HPDE6-E6E7 (cell line): ENCODE measurements at regions not wholly inside any gene's neighbourhood (a gene's known extent, or its start where the extent isn't known, plus 50 kb on each side); places are given as distances from the start of the nearest gene placed in this dataset.

Source experiments
- DNase-seq: peaks from one replicate; pipeline ENCODE4 v3.0.0; 2011; ENCODE audit warnings: missing footprints; ENCODE audit errors: extremely low spot score

DNA sequence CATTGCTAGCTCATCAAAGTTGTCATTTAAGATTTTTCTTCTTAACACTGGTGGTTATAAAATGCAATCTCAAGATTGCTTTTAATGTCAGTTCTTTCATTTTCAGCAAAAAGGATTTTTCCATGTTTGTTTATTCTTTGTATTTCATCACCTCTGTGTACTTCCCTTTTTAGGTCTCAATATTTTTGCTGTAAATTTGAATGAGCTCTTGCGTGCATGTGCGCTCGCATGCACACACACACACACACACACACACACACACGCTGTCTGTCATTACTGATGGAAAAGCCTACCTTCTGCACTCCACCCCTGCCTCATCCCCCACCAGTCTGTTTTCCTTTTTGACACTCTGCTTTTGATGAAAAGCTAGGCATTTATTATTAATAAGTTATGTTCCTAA, 85.3 kb upstream of the FYN start:
- DNase-seq = no peak

DNA sequence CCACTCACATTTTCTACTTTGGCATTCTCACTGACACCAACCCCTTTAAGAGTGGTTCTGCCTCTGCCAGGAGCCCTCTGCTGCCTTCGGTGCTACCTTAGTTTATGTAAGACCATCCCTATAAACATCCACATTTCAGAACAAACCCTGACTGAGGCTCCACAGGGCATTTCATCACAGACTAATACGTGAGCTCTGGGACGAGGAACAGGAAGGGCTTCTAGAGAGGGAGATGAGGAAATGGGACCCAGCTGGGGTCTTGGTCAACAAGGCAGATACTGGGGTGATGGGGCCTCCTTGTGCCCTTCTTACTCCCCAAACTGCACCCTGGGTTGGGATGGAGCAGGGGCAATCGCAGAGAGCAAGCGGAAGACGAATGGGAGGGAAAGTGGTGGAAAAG, 86.5 kb upstream of the FYN start:
- DNase-seq = no peak

DNA sequence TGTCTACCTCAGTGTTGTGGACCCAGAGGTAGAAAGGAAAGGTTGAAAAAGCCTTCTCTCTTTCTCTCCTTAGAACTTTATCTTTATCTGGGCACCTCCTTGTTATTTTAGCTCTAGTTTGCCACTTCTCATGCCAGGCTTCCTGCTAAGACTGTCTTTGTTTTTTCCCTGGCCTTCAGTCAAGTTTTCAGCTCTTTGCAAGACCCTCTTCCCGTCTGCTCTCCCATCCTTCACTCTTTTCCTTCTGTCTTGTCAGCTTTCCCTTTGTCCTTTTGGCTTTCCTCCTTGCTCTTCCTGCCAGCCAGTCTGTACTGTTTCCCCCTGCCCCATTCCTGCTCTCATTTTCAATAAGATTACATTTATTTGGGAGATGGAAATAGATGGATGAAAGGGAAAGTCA, 86.8 kb upstream of the CCN6 start:
- DNase-seq = no peak

DNA sequence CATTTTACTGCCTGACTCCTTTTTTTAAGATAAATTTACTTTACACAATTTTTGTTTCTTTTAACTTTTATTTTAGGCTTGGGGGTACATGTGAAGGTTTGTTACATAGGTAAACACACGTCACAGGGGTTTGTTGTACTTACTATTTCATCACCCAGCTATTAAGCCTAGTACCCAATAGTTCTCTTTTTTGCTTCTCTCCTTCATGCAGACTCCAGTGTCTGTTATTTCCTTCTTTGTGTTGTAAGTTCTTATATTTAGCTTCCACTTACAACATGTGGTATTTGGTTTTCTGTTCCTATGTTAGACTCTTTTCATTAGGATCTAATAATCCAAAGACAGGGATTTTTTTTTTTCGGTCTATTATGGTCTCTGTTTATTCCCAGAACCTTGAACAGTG, 83.5 kb upstream of the CCN6 start:
- DNase-seq = no peak

DNA sequence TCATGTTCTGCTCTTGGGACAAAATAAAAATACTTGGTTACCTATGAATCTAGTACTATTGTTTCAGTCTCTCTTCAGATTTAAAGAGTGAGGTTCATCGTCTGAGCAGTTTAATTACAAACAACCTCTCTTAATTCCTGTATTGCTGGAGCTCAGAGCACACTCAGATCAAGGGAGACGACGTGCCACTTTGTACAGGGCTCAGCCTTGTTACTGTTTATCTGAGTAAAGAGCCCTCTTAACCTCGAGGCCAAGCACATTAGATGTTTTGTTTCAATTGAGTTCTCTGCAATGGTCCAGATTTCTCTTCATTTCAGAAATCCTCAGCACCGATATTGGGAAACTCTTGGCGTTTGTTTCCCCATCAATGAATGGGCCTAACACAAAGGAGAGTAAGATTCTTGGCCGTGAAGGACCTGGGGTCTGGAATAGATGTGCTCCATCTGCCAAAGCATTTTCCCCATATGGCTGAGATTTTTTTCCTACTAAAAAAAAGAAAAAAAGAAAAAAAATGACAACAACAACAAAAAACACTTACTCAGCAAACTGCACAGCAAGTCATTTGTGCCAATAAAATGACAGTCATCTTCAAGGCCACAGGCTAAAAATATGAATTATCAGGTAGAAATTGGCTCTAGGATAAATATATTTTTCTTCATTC, 82.6 kb upstream of the CCN6 start:
- DNase-seq = no peak

DNA sequence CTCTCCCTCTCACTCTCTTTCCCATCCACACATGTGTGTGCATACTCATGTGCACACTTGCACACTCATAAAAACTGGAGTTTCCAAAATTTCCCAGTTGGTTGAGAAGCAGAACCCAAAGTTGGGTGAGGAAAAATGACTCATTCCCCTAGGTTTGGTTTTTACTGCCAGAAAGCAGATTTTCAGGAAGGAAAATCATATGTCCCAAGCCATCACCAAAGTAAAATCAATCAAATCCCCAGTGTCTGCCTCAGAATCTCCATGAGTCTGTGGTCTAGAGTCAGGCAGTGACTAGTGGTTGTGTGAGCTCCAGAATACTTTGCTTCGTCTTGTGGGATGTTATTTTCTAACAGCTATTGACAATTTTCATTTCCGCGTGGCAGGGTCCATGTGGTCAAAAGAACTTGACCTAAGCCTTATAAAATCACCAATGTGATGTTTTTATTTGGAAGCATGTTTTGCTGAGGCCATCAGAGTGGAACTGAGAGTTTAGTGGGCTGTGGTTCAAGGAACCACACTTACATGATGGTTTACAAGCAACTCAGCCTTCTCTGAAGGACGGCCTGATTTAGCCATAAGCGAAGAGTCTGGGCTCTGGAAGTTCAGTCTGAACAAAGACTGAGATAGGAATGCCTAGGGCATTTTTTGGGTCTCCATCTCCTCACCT, 81.9 kb upstream of the CCN6 start:
- DNase-seq = no peak

DNA sequence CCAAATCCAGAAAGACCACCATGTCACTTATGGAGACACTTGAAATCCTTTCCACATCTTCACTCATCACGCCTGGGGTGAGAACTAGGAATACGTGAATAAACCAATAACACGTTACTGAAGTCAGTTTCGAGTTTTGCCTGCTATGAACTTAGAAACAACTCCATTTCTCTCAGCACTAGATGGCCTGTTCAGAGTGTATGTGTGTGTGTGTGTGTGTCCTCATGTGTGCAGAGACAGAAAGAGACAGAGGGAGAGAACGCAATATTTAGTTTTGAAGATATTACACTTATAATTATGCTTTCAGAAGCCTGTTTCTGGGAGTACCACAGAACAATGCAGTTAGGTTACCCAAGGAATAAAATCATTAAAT, 81.2 kb upstream of the CCN6 start:
- no peak for DNase-seq

DNA sequence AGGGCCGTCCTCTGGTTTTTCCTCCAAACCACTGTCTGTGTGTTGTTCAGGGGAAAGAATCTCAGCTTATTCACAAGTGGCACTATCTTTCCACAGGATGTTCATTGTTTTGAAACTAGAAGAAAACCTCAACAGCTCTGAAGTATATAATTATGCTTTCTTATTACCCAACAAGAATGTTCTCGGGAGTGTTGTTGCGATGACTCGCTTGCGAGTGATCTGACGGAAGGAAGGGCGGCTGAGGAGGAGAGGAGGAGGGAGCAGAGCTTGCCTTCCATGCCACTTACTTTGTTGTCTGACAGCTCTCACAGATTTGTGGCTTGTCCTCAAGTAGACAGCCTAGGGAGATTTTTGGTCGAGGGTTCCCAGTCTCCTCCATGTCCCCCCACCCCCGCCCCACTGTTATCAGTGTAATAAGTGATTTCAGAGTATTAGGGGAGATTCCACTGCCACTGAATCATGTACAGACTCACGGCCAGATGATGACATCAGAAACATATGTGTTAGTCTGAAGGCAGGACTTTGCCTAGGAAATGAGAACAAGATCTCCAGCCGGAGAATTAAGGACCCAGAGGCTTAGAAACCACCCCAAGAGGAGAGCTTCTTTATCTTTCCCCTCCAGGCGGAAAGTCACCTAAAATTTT, 80.7 kb upstream of the CCN6 start:
- peak; percentile 63 for DNase-seq

DNA sequence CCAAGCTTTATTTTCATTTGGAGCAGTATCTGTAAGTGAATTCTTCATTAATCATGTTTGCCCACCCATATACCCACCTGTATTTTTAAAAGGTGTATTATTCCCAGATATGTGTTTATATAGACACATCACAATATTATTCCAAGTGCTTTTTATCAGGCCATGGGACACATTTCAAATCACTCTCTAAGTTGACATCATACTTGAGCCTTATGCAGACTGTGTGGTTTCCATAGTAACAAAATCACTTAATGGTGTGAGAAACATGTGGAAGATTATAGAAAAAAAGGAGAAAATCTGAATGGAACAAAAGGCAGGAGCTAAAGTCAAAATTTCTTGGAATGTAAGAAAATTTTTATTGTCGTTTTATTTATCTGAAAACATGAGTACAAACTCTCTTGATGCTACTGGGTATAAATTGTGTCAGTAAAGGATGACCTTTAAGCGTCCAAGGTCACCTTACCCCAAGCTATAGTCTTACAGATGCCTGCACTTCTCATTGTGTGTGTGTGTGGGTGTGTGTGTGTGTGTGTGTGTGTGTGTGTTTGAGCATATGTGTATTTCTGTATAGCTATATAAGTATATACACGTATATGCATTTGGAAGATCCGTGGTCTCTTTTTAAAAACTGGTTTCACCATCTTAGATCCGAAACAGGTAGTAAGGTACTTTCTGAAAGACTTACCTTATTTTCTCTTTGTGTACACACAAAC, 79.8 kb upstream of the CCN6 start:
- DNase-seq = no peak

DNA sequence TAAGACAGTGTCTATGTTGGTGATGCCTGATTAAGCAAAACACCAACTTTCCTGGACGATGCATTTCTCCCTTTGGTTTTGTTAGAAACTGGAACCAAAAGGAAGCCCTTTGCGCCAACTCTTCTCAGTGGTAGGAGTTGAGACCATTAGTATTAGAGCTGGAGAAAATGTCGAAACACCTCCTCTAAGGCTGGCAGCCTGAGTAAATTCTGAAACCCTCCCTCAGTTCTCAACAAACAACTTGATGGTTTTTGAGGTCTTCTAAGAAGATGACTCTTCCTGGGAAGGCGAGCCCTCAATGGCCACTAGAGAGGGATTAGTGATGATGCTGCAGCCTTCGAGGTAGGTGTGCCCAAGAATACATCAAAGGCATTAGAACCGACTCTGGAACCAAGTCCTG, 78.4 kb upstream of the CCN6 start:
- no peak for DNase-seq

DNA sequence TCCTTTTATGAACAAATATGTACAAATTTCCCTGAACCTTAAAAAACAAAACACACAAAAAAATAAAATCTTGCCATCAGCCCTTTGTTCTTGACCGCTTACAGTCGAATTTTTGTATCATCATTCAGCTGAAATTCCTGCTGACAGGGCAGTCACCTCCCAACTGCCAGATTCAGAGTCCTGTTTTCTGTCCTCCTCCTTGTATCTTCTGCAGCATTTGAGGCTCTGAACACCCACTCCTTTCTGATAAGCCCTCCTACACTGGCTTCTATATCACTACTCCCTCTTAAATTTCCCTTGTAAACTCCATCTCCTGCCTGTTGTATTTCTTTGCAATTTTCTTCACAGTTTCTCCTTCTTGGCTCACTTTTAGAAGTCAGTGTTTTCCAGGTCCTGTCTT, 77.8 kb upstream of the CCN6 start:
- no peak for DNase-seq

DNA sequence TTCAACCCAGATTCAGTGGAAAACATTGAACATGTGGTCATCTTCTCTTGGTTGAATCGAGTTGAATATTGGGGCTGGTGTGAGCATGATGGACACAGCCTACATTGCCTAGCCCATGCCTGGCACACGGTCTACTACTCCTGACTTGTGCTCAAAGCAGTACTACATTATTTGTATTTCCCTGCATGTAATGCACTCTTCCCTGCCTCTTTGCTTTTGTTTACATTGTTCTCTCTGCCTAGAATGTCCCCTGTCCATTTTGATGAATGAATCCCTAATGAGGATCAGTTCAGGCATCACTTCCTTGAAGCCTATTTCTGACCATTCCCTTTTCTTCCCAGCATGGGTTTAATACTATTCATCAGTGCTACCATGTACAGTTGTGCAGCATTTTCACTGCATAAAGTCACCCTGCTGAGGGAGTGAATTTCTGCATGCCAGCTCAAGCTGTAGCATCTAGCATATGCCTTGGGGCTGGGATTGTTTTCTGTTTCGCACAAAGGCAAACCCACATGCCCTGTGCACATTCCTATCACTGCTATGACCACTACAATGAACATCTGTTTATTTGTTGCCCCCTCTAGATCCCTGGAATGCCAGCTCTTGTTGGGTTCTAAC, 75.3 kb upstream of the CCN6 start:
- no peak for DNase-seq

DNA sequence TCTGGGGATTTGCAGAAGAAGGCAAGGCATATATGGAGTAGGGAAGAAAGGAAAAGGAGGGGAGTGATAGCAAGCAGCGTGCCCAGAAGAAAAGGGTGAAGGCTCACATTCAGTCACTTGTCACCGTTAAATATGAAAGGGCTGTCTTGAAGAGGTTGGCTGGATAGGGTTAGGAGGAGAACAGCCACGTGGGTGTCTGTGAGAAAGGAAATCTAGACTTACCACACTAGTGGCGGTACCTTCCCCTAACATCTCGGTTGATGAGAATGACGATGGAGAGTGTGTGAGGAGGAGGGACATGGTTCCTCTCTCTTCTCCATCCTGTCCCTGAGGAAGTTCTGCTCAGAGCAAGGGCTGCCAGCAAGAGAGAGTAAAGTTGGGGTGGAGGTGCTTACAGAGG, 74.3 kb upstream of the CCN6 start:
- DNase-seq = no peak

DNA sequence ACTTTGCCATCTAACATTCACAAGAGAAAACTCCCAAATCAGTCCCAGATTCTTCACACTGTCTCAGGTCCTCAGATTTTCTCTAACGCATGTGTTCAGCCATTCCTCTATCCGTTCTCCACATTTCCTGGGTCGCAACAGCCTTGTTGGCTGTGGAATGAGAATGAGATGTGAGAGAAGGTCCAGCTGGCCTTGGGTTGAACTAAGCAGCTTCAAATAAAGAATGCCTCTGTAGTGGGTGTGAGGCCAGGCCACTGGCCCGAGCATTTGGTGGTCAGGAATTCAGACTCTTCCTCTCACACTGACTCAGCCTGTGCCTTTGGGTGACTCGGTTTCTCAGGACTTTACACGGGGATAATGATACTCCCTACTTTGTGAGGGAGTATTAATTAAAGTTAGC, 73.8 kb upstream of the CCN6 start:
- DNase-seq = no peak

DNA sequence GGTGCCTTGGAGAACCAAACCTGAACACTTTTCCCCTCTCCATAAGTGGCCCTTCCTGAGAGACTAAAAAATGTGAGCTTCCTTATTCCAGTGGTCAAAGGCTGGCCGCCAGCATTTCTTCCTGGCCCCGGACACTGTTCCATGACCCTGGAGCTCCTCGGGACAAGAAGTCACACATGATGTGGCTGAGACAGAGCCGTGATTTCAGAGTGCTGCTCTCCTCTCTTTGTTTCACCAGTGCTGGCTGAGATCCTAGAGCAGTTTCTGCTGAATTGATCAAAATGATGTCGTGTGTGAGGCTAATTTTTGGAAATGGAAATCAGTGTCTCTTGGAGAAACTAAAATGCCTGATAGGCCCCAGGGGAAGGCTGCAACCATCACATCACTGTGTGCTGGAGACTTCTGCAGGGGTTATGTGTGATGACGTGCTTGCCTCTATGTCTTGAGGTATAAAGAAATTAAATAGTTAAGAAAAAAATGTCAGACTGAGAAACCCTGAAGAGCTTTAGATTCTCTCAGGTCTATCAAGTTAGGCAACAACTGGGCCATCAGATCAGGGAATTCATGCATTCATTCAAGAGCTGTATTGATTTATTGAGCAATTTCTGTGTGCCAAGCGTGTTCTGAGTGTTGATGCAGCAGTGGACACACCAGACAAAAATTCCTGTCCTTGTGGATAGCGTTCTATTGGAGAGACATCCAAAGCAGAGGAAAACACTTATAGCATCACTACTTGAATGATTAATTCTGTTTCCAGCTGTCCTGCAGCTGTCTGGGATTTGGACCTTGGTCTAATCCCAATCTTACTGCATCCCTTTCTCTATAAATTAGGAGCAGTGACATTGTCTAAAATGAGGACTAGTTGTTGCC, 72.7 kb upstream of the CCN6 start:
- no peak for DNase-seq

DNA sequence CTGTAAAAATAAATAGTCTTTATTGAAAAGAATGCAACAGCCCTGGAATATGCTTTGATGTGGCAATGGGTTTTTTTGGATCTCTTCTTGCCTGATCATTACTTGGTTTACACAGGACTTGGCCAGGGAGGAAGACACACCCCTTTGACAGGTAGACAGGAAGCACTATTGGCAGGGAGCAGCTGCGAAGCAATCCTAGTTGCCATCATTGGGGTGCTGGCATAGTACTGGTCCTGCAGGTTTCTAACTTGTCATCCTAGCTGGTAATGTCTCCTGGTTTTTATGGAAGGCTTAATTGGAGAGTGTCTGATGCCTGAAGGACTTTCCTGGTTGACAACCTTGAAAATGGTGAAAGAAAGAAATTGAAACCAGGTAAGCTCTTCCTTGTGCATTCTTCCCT, 71.2 kb upstream of the CCN6 start:
- peak; percentile 20 for DNase-seq

DNA sequence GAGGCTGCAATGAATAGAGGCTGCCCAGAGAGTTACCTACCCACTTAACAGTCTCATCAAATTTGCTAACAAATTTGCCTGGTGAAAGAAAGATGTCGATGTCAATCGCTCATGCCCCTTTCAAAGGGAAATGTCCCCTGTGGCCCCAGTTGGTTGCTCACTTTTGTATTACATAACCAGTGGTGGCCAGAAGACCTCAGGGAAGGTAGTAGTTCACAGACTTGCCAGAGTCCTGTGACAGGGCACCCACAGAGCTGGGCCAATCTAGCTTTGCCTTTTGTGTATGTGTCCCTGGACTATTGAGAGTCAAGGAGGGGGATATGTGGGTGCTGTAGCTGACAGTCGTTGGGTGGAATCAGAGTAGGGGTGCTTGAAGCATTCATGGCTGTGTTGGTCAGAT, 70.7 kb upstream of the CCN6 start:
- no peak for DNase-seq

DNA sequence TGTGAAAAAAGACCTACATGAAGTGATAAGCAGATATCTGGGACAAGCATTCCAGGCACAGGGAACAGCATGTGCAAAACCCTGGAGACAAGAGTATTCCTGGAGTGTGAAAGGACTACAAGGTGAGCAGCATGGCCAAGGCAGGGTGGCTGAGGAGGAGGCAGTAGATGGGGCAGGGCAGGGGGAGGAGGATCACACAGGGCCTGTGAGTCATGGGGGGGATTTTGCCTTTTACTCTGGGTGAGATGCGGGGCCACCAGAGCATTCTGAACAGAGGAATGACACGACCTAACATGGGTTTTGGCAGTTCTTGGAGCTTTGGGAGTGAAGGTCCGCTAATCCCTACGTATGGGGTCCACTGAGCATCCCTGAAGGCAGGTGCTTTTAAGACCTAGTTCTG, 69.8 kb upstream of the CCN6 start:
- no peak for DNase-seq

DNA sequence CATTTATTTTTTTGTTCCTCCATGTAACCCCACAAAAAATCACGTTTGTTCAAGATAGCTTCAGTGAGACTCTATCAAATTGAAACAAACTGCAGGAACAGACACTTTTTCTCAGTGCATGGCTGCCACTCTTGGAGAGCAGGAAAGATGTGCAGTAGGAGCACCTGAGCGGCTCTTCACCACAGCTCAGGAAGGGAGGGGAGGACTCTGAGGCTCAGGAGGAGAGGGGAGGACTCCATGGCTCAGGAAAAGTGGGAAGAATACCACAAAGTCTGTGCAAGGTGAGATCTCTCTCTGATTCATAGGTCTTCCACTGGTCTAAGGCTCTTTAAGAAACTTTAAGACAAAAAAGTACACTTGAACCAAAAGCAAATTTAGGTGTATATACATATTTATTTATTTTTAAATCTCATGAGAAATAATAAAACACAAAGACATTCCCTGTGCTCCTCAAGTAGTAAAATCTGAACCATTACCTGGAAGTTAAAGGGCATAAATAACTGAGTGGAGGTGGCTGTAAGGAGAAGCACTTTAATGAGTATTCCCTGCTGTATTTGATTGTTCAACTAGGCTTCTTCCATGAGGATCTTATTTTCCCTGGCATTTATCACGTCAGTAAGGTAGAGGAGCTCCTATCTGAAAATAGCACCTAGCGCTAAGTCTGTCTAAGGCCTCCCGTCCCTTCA, 69.2 kb upstream of the CCN6 start:
- DNase-seq = no peak

DNA sequence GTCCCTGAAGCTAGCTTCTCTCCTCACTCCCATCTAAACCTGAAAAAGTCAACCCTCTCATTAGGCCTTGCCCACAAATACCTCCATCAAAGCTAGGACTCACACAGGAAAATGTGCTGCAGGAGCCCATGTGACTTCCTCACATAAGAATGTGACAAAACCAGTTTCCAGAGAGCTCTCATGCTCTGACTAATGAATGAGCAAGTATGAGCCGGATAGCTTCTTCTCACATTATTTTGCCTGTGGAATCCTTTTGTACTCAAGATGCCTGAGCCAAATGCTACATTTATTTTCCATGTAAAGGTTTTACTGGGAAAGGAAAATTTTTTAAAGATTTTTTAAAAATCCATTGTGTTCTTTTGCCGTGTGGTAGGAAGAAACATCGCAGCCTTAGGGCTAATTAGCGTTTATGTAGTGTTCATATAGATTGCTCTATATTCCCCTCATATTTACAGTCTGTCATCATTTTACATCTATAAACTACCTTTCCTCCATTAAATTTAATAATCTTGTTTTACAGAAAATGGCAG, 68.6 kb upstream of the CCN6 start:
- peak; percentile 91 for DNase-seq

DNA sequence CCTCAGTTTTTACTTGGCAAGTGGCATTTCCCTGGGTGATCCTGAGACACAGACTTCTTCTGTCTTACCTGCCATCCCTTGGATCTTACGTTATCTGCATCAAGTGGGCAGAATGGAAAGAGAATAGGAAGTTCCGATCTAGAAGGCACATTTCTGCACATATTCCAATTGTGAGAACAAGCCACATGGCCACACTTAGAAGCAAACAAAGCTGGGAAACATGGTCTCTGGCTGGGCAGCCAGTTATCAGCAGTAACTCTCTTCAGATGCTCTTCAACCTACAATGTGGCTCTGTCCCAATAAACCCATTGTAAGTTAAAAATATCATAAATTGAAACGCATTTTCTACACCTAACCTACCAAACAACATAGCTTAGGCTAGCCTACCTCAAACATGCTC, 67.3 kb upstream of the CCN6 start:
- DNase-seq = no peak
